HG02623 (cell line): ENCODE measurements at regions not wholly inside any gene's neighbourhood (a gene's known extent, or its start where the extent isn't known, plus 50 kb on each side); places are given as distances from the start of the nearest gene placed in this dataset.
"Not testable (repeated sequence)": the region's sequence is repeated elsewhere in the genome, so short reads cannot be mapped to it uniquely, and the experiment has no call there.

Experiments
- ATAC-seq: cut with Tn5 transposase; IDR thresholded peaks from one replicate; pipeline ENCODE4 v1.9.1; 2021; ENCODE audit warnings: moderate library complexity; ENCODE audit not compliant: unreplicated experiment

GRCh38 chr4:104549736-104550135, 55.0 kb upstream of the CXXC4 start:
- no peak for ATAC-seq

- no peak for ATAC-seq
Measured at GRCh38 chr4:104559502-104559901, 64.8 kb upstream of the CXXC4 start.

- ATAC-seq: no peak
Measured at GRCh38 chr4:104571341-104571740, 76.6 kb upstream of the CXXC4 start.

- ATAC-seq: no peak
Measured at GRCh38 chr4:104574371-104574770, 79.7 kb upstream of the CXXC4 start.

GRCh38 chr4:104575278-104575677, 80.6 kb upstream of the CXXC4 start:
- ATAC-seq: no peak

GRCh38 chr4:104577405-104577804, 82.7 kb upstream of the CXXC4 start:
- ATAC-seq: no peak

- not testable (repeated sequence) for ATAC-seq
Measured at GRCh38 chr4:104581476-104581875, 86.8 kb upstream of the CXXC4 start.

- ATAC-seq: not testable (repeated sequence)
Measured at GRCh38 chr4:104582056-104582455, 87.4 kb upstream of the CXXC4 start.

- no peak for ATAC-seq
Measured at GRCh38 chr4:104589264-104589868, 94.7 kb upstream of the CXXC4 start.

GRCh38 chr4:104591510-104591911, 96.8 kb upstream of the CXXC4 start:
- no peak for ATAC-seq

GRCh38 chr4:104592183-104592582, 97.5 kb upstream of the CXXC4 start:
- no peak for ATAC-seq

GRCh38 chr4:104593019-104593418, 98.3 kb upstream of the CXXC4 start:
- no peak for ATAC-seq

GRCh38 chr4:104596189-104596588, 101.5 kb upstream of the CXXC4 start:
- no peak for ATAC-seq

- no peak for ATAC-seq
Measured at GRCh38 chr4:104615496-104615895, 120.8 kb upstream of the CXXC4 start.

- no peak for ATAC-seq
Measured at GRCh38 chr4:104615926-104616325, 121.2 kb upstream of the CXXC4 start.

- ATAC-seq: no peak
Measured at GRCh38 chr4:104616401-104616820, 121.7 kb upstream of the CXXC4 start.

- ATAC-seq: no peak
Measured at GRCh38 chr4:104625706-104626105, 131.0 kb upstream of the CXXC4 start.

GRCh38 chr4:104629601-104630000, 134.9 kb upstream of the CXXC4 start:
- no peak for ATAC-seq

- ATAC-seq: no peak
Measured at GRCh38 chr4:104630272-104630671, 135.6 kb upstream of the CXXC4 start.

- ATAC-seq: no peak
Measured at GRCh38 chr4:104631000-104631399, 136.3 kb upstream of the CXXC4 start.

GRCh38 chr4:104641418-104641817, 146.7 kb upstream of the CXXC4 start:
- ATAC-seq: no peak

GRCh38 chr4:104642521-104642920, 147.8 kb upstream of the CXXC4 start:
- ATAC-seq: no peak

GRCh38 chr4:104643805-104644204, 149.1 kb upstream of the CXXC4 start:
- ATAC-seq: no peak
